ENCODE measurements at regions not wholly inside any gene's neighbourhood (a gene's known extent, or its start where the extent isn't known, plus 50 kb on each side); places are given as distances from the start of the nearest gene placed in this dataset.
"Not testable (repeated sequence)": the region's sequence is repeated elsewhere in the genome, so short reads cannot be mapped to it uniquely, and the experiment has no call there.

- Histone ChIP-seq H3K4me3 (ENCODE audit: low read depth in 1 of 3, low read length in 3 of 3) (no peak overlapping the region), H3K9me3 (ENCODE audit: control insufficient read depth in 2 of 2, insufficient read depth in 1 of 2, low read depth in 1 of 2, low read length in 1 of 2) (peaks cover 0 to 10% of the 10 kb centered on the region in 2 donors), H3K27me3 (ENCODE audit: control insufficient read depth in 3 of 3, insufficient read depth in 3 of 3, low read length in 3 of 3) (peaks cover 0 to 12% (median 10%) of the 10 kb centered on the region in 3 donors), H3K4me1 (ENCODE audit: control insufficient read depth in 3 of 3, insufficient read depth in 2 of 3, low read depth in 1 of 3, low read length in 2 of 3) (no peaks in the 10 kb centered on the region), H3K27ac (ENCODE audit: low read depth in 1 of 3, low read length in 2 of 3) (no peak overlapping the region), H3K36me3 (ENCODE audit: control insufficient read depth in 3 of 3, insufficient read depth in 2 of 3, low read depth in 1 of 3, low read length in 3 of 3) (no peaks in the 10 kb centered on the region)
- WGBS, 3 donors, result 72 to 80% (median 77%) methylated on average over 11 of the region's 11 CpGs
- DNase-seq, result no peak
- FAIRE-seq, result no peak
These were observed 188.7 kb downstream of the RTP5 start for GRCh38 chr2:242058116-242058680.

DNA sequence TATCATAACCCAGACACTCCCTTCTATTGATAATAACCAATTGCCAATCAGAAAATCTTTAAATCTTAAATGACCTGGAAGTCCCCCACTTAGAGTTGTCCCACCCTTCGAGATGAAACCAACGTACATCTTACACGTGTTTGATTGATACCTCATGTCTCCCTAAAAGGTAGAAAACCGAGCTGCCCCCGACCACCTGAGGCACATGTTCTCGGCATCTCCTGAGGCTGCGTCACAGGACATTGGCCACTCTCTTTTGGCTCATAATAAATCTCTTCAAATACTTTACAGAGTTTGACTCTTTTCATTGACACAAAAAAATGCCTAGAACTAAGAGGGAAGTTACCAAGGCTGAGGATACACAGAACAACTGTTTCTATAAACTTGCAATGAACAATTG lies 190.0 kb downstream of the RTP5 start:
- FAIRE-seq (no peak), DNase-seq (no peak)
- H3K27ac ChIP-seq (ENCODE audit: low read depth in 1 of 3, low read length in 2 of 3), result no peak overlapping the region
- H3K4me1 ChIP-seq (ENCODE audit: control insufficient read depth in 3 of 3, insufficient read depth in 2 of 3, low read depth in 1 of 3, low read length in 2 of 3), result no peaks in the 10 kb centered on the region
- H3K9me3 ChIP-seq (ENCODE audit: control insufficient read depth in 2 of 2, insufficient read depth in 1 of 2, low read depth in 1 of 2, low read length in 1 of 2), result peaks cover 0 to 10% of the 10 kb centered on the region in 2 donors
- peaks cover 0 to 12% (median 10%) of the 10 kb centered on the region in 3 donors for H3K27me3 ChIP-seq (ENCODE audit: control insufficient read depth in 3 of 3, insufficient read depth in 3 of 3, low read length in 3 of 3)
- H3K4me3 ChIP-seq (ENCODE audit: low read depth in 1 of 3, low read length in 3 of 3), result no peak overlapping the region
- H3K36me3 ChIP-seq (ENCODE audit: control insufficient read depth in 3 of 3, insufficient read depth in 2 of 3, low read depth in 1 of 3, low read length in 3 of 3), result no peaks in the 10 kb centered on the region
- WGBS, 3 donors, result 87 to 92% (median 88%) methylated on average over 7 of the region's 7 CpGs

- peaks cover 0 to 10% of the 10 kb centered on the region in 2 donors for H3K9me3 ChIP-seq (ENCODE audit: control insufficient read depth in 2 of 2, insufficient read depth in 1 of 2, low read depth in 1 of 2, low read length in 1 of 2)
- FAIRE-seq, result no peak
- no peaks in the 10 kb centered on the region for H3K4me1 ChIP-seq (ENCODE audit: control insufficient read depth in 3 of 3, insufficient read depth in 2 of 3, low read depth in 1 of 3, low read length in 2 of 3)
- 53 to 58% (median 55%) methylated on average over 4 of the region's 4 CpGs for WGBS, 3 donors
- DNase-seq, result peak in 1 of 2 donors; percentile 19
- no peak overlapping the region for H3K27ac ChIP-seq (ENCODE audit: low read depth in 1 of 3, low read length in 2 of 3)
- no peak overlapping the region for H3K4me3 ChIP-seq (ENCODE audit: low read depth in 1 of 3, low read length in 3 of 3)
- no peaks in the 10 kb centered on the region for H3K36me3 ChIP-seq (ENCODE audit: control insufficient read depth in 3 of 3, insufficient read depth in 2 of 3, low read depth in 1 of 3, low read length in 3 of 3)
- H3K27me3 ChIP-seq (ENCODE audit: control insufficient read depth in 3 of 3, insufficient read depth in 3 of 3, low read length in 3 of 3), result peaks cover 0 to 12% (median 6%) of the 10 kb centered on the region in 3 donors
These were observed 190.8 kb downstream of the RTP5 start for GRCh38 chr2:242060212-242060835.

GRCh38 chr2:242061930-242062329 lies 192.4 kb downstream of the RTP5 start:
- not testable (repeated sequence) for FAIRE-seq, DNase-seq
- WGBS, 3 donors, result 92 to 95% (median 94%) methylated on average over 17 of the region's 17 CpGs

DNA sequence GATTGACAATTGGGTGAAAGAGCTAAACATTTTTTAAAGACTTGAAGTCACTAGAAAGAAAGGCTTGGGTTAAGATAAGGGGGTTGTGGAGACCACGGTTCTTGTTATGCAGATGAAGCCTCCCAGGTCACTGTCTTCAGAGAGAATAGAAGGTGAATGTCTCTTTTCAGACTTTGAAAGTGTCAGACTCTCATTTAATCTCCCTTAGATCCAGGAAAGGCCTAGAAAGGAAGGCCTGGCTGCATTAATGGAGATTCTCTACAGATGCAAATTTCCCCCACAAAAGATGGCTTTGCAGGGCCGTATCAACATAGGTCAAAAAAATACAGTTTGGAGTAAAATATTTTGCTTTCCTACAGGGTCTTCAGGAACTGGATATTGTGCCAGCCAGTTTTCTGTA lies 193.9 kb downstream of the RTP5 start:
- FAIRE-seq, result no peak
- WGBS, 3 donors, result 63 to 73% (median 72%) methylated on average over 2 of the region's 2 CpGs

More at GRCh38 chr2:242061930-242062329, 192.4 kb downstream of the RTP5 start:
- H3K9me3 ChIP-seq (ENCODE audit: control insufficient read depth in 2 of 2, insufficient read depth in 1 of 2, low read depth in 1 of 2, low read length in 1 of 2); H3K27ac ChIP-seq (ENCODE audit: low read depth in 1 of 3, low read length in 2 of 3); H3K27me3 ChIP-seq (ENCODE audit: control insufficient read depth in 3 of 3, insufficient read depth in 3 of 3, low read length in 3 of 3); H3K4me3 ChIP-seq (ENCODE audit: low read depth in 1 of 3, low read length in 3 of 3); H3K36me3 ChIP-seq (ENCODE audit: control insufficient read depth in 3 of 3, insufficient read depth in 2 of 3, low read depth in 1 of 3, low read length in 3 of 3); H3K4me1 ChIP-seq (ENCODE audit: control insufficient read depth in 3 of 3, insufficient read depth in 2 of 3, low read depth in 1 of 3, low read length in 2 of 3): not testable (repeated sequence)

GRCh38 chr2:242063850-242064249 lies 194.3 kb downstream of the RTP5 start:
- no peak for FAIRE-seq
- peaks cover 0 to 10% of the 10 kb centered on the region in 2 donors for H3K9me3 ChIP-seq (ENCODE audit: control insufficient read depth in 2 of 2, insufficient read depth in 1 of 2, low read depth in 1 of 2, low read length in 1 of 2)
- DNase-seq, result no peak
- H3K27me3 ChIP-seq (ENCODE audit: control insufficient read depth in 3 of 3, insufficient read depth in 3 of 3, low read length in 3 of 3), result peaks cover 0 to 2% (median 0%) of the 10 kb centered on the region in 3 donors
- no peaks in the 10 kb centered on the region for H3K4me1 ChIP-seq (ENCODE audit: control insufficient read depth in 3 of 3, insufficient read depth in 2 of 3, low read depth in 1 of 3, low read length in 2 of 3)
- H3K27ac ChIP-seq (ENCODE audit: low read depth in 1 of 3, low read length in 2 of 3), result no peak overlapping the region
- 90 to 98% (median 91%) methylated on average over 7 of the region's 7 CpGs for WGBS, 3 donors
- no peaks in the 10 kb centered on the region for H3K36me3 ChIP-seq (ENCODE audit: control insufficient read depth in 3 of 3, insufficient read depth in 2 of 3, low read depth in 1 of 3, low read length in 3 of 3)
- no peak overlapping the region for H3K4me3 ChIP-seq (ENCODE audit: low read depth in 1 of 3, low read length in 3 of 3)

More for the DNA sequence above, 193.9 kb downstream of the RTP5 start:
- Histone ChIP-seq H3K4me1 (ENCODE audit: control insufficient read depth in 3 of 3, insufficient read depth in 2 of 3, low read depth in 1 of 3, low read length in 2 of 3) (no peaks in the 10 kb centered on the region), H3K9me3 (ENCODE audit: control insufficient read depth in 2 of 2, insufficient read depth in 1 of 2, low read depth in 1 of 2, low read length in 1 of 2) (peaks cover 0 to 10% of the 10 kb centered on the region in 2 donors), H3K36me3 (ENCODE audit: control insufficient read depth in 3 of 3, insufficient read depth in 2 of 3, low read depth in 1 of 3, low read length in 3 of 3) (no peaks in the 10 kb centered on the region), H3K27me3 (ENCODE audit: control insufficient read depth in 3 of 3, insufficient read depth in 3 of 3, low read length in 3 of 3) (peaks cover 0 to 2% (median 0%) of the 10 kb centered on the region in 3 donors), H3K4me3 (ENCODE audit: low read depth in 1 of 3, low read length in 3 of 3) (no peak overlapping the region), H3K27ac (ENCODE audit: low read depth in 1 of 3, low read length in 2 of 3) (no peak overlapping the region)
- no peak for DNase-seq

DNA sequence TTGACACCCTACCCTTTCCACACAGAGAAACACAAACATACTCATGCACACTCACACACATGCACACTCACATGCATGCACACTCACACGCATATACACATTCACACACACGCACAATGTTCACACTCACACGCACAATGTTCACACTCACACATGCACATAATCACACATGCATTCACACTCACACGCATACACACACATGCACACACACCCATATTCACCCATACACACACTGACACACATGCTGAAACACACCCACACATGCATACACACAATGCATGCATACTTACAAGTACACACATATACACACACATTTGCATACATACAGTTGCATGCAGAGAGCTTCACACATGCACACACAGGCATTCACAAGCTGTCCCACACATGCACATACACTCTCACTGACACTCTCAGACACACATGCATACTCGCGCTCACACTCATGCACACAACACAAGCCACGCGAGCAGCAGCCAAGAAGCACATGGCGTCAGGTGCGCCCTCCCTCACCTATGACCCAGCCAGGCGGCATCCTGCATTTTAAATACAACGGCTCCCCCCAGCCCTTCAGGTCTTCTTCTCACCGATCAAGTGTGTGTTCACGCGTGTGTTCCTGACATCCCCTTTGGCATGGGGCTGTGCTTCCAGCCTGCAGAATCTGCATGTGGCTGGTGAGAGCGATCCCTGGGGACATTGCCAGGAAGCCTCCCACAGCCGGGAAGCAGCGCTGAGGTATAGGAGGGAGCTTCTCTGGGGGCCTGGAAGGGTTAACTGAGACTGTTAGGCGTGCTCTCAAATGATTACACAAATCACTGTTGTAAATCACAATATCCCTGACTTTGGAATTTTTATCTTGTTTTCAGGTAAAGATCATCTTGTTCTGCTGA lies 195.1 kb downstream of the RTP5 start:
- 82 to 86% (median 84%) methylated on average over 19 of the region's 19 CpGs for WGBS, 3 donors
- FAIRE-seq, result no peak
- peaks cover 0 to 2% (median 0%) of the 10 kb centered on the region in 3 donors for H3K27me3 ChIP-seq (ENCODE audit: control insufficient read depth in 3 of 3, insufficient read depth in 3 of 3, low read length in 3 of 3)
- H3K27ac ChIP-seq (ENCODE audit: low read depth in 1 of 3, low read length in 2 of 3), result no peak overlapping the region
- no peak overlapping the region for H3K4me3 ChIP-seq (ENCODE audit: low read depth in 1 of 3, low read length in 3 of 3)
- DNase-seq, result no peak
- H3K36me3 ChIP-seq (ENCODE audit: control insufficient read depth in 3 of 3, insufficient read depth in 2 of 3, low read depth in 1 of 3, low read length in 3 of 3), result no peaks in the 10 kb centered on the region
- H3K9me3 ChIP-seq (ENCODE audit: control insufficient read depth in 2 of 2, insufficient read depth in 1 of 2, low read depth in 1 of 2, low read length in 1 of 2), result peaks cover 0 to 8% of the 10 kb centered on the region in 2 donors
- peaks cover 0 to 6% (median 0%) of the 10 kb centered on the region in 3 donors for H3K4me1 ChIP-seq (ENCODE audit: control insufficient read depth in 3 of 3, insufficient read depth in 2 of 3, low read depth in 1 of 3, low read length in 2 of 3)

DNA sequence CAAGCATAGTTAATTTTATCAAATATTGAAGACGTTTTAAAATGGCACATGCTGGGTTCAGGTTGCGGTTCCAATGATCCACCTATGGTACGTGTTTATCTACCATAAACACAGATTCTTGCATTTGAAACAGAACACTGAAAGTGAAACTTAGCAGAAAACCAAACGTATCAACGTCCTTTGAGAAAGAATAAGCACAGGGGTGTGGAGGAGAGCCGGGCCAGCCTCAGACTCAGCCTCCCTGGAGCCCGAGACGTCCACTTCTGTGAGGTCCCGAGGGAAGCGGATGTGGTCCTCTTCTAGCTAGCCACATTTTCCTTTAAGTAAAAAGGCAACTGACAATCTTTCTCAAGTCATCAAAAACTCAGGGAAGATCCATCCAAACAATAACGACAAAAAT lies 195.9 kb downstream of the RTP5 start:
- no peaks in the 10 kb centered on the region for H3K36me3 ChIP-seq (ENCODE audit: control insufficient read depth in 3 of 3, insufficient read depth in 2 of 3, low read depth in 1 of 3, low read length in 3 of 3)
- peaks cover 0 to 4% of the 10 kb centered on the region in 2 donors for H3K9me3 ChIP-seq (ENCODE audit: control insufficient read depth in 2 of 2, insufficient read depth in 1 of 2, low read depth in 1 of 2, low read length in 1 of 2)
- no peak for FAIRE-seq
- DNase-seq, result peak; percentile 25 to 42
- peaks cover 0 to 10% (median 0%) of the 10 kb centered on the region in 3 donors for H3K4me1 ChIP-seq (ENCODE audit: control insufficient read depth in 3 of 3, insufficient read depth in 2 of 3, low read depth in 1 of 3, low read length in 2 of 3)
- peaks cover 0 to 2% (median 0%) of the 10 kb centered on the region in 3 donors for H3K27me3 ChIP-seq (ENCODE audit: control insufficient read depth in 3 of 3, insufficient read depth in 3 of 3, low read length in 3 of 3)
- no peak overlapping the region for H3K27ac ChIP-seq (ENCODE audit: low read depth in 1 of 3, low read length in 2 of 3)
- H3K4me3 ChIP-seq (ENCODE audit: low read depth in 1 of 3, low read length in 3 of 3), result no peak overlapping the region
- WGBS, 3 donors, result 28 to 47% (median 39%) methylated on average over 11 of the region's 11 CpGs
